NB4 (cell line): ENCODE measurements at regions not wholly inside any gene's neighbourhood (a gene's known extent, or its start where the extent isn't known, plus 50 kb on each side); places are given as distances from the start of the nearest gene placed in this dataset.

Source experiments
- POLR2A ChIP-seq: IDR thresholded peaks from 2 replicates; pipeline ENCODE4 v1.6.1; 2011; ENCODE audit warnings: mild to moderate bottlenecking; ENCODE audit not compliant: insufficient read length; ENCODE audit errors: extremely low read depth
- TF ChIP-seq, protein P1 (sequence below): IDR thresholded peaks from one replicate; pipeline ENCODE4 v1.5.1; 2012; ENCODE audit warnings: low read depth, low read length
- TF ChIP-seq, protein P2 (sequence below): IDR thresholded peaks from 2 replicates; pipeline ENCODE4 v1.6.1; 2011; ENCODE audit warnings: low read depth, low read length

DNA sequence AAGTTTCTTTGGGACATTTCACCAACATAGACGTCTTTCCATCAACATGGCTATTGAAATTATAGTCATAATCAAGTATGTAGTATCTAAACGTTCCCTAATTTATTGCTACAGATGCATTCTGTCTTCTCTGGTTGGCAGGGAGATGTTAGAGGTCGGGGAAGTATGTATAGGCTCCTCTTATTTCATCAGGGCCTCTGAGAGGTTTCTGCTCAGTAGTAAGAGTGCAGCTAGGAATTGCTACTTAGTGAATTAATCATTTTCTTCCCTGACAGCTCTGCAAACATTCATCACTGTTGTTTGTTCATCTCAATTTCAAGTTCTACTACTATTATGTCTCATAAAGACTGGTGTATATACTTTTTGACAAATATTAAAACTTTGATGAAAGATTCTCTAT lies 309.7 kb upstream of the NR2F2 start:
- TF ChIP-seq, protein P1, sequence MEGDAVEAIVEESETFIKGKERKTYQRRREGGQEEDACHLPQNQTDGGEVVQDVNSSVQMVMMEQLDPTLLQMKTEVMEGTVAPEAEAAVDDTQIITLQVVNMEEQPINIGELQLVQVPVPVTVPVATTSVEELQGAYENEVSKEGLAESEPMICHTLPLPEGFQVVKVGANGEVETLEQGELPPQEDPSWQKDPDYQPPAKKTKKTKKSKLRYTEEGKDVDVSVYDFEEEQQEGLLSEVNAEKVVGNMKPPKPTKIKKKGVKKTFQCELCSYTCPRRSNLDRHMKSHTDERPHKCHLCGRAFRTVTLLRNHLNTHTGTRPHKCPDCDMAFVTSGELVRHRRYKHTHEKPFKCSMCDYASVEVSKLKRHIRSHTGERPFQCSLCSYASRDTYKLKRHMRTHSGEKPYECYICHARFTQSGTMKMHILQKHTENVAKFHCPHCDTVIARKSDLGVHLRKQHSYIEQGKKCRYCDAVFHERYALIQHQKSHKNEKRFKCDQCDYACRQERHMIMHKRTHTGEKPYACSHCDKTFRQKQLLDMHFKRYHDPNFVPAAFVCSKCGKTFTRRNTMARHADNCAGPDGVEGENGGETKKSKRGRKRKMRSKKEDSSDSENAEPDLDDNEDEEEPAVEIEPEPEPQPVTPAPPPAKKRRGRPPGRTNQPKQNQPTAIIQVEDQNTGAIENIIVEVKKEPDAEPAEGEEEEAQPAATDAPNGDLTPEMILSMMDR, result no peak
- no peak for TF ChIP-seq POLR2A
- TF ChIP-seq, protein P2, sequence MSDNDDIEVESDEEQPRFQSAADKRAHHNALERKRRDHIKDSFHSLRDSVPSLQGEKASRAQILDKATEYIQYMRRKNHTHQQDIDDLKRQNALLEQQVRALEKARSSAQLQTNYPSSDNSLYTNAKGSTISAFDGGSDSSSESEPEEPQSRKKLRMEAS, result no peak
